ENCODE measurements at regions not wholly inside any gene's neighbourhood (a gene's known extent, or its start where the extent isn't known, plus 50 kb on each side); places are given as distances from the start of the nearest gene placed in this dataset.

- Histone ChIP-seq H3K4me3 (no peak overlapping the region), H3K9me3 (ENCODE audit: low read depth) (no peaks in the 10 kb centered on the region)
- TF ChIP-seq CTCF (IDR thresholded peaks at IDR 0.05; ENCODE audit: low read depth, low read length), result no peak
Measured at GRCh38 chr15:95013381-95013780, 782.0 kb downstream of the MCTP2 start.

GRCh38 chr15:95016511-95017229 is 785.3 kb downstream of the MCTP2 start:
- DNase-seq (ENCODE audit: low read depth in 1 of 2, low spot score in 1 of 2), result peak in 1 of 2 donors; percentile 40
- H3K9me3 ChIP-seq (ENCODE audit: low read depth), result no peaks in the 10 kb centered on the region
- peak overlapping the region; percentile 3 for H3K27ac ChIP-seq
- H3K27me3 ChIP-seq, result no peaks in the 10 kb centered on the region
- peaks cover 20% of the 10 kb centered on the region for H3K4me1 ChIP-seq (ENCODE audit: low read depth)
- H3K36me3 ChIP-seq, result no peaks in the 10 kb centered on the region
- no peak for TF ChIP-seq CTCF (IDR thresholded peaks at IDR 0.05; ENCODE audit: low read depth, low read length)
- no peak overlapping the region for H3K4me3 ChIP-seq

More at GRCh38 chr15:95013381-95013780, 782.0 kb downstream of the MCTP2 start:
- Histone ChIP-seq H3K4me1 (ENCODE audit: low read depth) (peaks cover 28% of the 10 kb centered on the region), H3K27ac (no peak overlapping the region), H3K27me3 (no peaks in the 10 kb centered on the region), H3K36me3 (no peaks in the 10 kb centered on the region)
- DNase-seq (ENCODE audit: low read depth in 1 of 2, low spot score in 1 of 2), result no peak

- Histone ChIP-seq H3K4me1 (ENCODE audit: low read depth) (peaks cover 20% of the 10 kb centered on the region), H3K27me3 (no peaks in the 10 kb centered on the region), H3K36me3 (no peaks in the 10 kb centered on the region), H3K9me3 (ENCODE audit: low read depth) (no peaks in the 10 kb centered on the region), H3K4me3 (no peak overlapping the region), H3K27ac (no peak overlapping the region)
- no peak for TF ChIP-seq CTCF (IDR thresholded peaks at IDR 0.05; ENCODE audit: low read depth, low read length)
- DNase-seq (ENCODE audit: low read depth in 1 of 2, low spot score in 1 of 2), result peak; percentile 57 to 66
Measured at GRCh38 chr15:95017666-95018328, 786.4 kb downstream of the MCTP2 start.

GRCh38 chr15:95018888-95019545 is 787.7 kb downstream of the MCTP2 start:
- TF ChIP-seq CTCF (IDR thresholded peaks at IDR 0.05; ENCODE audit: low read depth, low read length), result no peak
- no peak overlapping the region for H3K27ac ChIP-seq
- peak in 1 of 2 donors; percentile 69 for DNase-seq (ENCODE audit: low read depth in 1 of 2, low spot score in 1 of 2)

GRCh38 chr15:95019907-95020306 is 788.5 kb downstream of the MCTP2 start:
- no peak overlapping the region for H3K4me3 ChIP-seq
- H3K4me1 ChIP-seq (ENCODE audit: low read depth), result peaks cover 20% of the 10 kb centered on the region
- no peak for DNase-seq (ENCODE audit: low read depth in 1 of 2, low spot score in 1 of 2)
- H3K27ac ChIP-seq, result no peak overlapping the region
- no peaks in the 10 kb centered on the region for H3K36me3 ChIP-seq
- no peaks in the 10 kb centered on the region for H3K9me3 ChIP-seq (ENCODE audit: low read depth)
- H3K27me3 ChIP-seq, result no peaks in the 10 kb centered on the region
- no peak for TF ChIP-seq CTCF (IDR thresholded peaks at IDR 0.05; ENCODE audit: low read depth, low read length)

More at GRCh38 chr15:95018888-95019545, 787.7 kb downstream of the MCTP2 start:
- Histone ChIP-seq H3K4me3 (no peak overlapping the region), H3K9me3 (ENCODE audit: low read depth) (no peaks in the 10 kb centered on the region), H3K36me3 (no peaks in the 10 kb centered on the region), H3K27me3 (no peaks in the 10 kb centered on the region), H3K4me1 (ENCODE audit: low read depth) (peaks cover 20% of the 10 kb centered on the region)

Measured in cardiac muscle cell (in vitro differentiated cells and primary cell).